Endothelial cell of umbilical vein (primary cell): ENCODE measurements at regions not wholly inside any gene's neighbourhood (a gene's known extent, or its start where the extent isn't known, plus 50 kb on each side); places are given as distances from the start of the nearest gene placed in this dataset.

Experiments used
- BruUV-seq: library from RNA; stranded (reverse); fragments of 400-500 nt; replicated peaks from 2 replicates; lab custom pipeline; 2021; lab: Mats Ljungman, UMichigan
- CTCF ChIA-PET: fragments of 300-600, 350-600 bp; sonication (Branson Sonifier 250); formaldehyde crosslinking; loops from one replicate; lab custom pipeline; 2021; ENCODE audit warnings: antibody characterized with exemption, inconsistent platforms; lab: Charles Lee
- POLR2A ChIA-PET: fragments of 300-600, 350-600 bp; sonication (Branson Sonifier 250); formaldehyde crosslinking; loops from one replicate; lab custom pipeline; 2021; ENCODE audit warnings: antibody characterized with exemption, inconsistent platforms; lab: Charles Lee
- DNase-seq: peaks from one replicate; pipeline ENCODE4 v3.0.0-alpha.2; 2011; ENCODE audit warnings: low read depth, low spot score
- FAIRE-seq: peaks from 2 replicates; lab custom pipeline; 2011; peaks lifted over from hg19 to GRCh38; lab: Jason Lieb, UNC
- H2AFZ ChIP-seq: 2 replicates; pipeline ENCODE4 v1.6.0; 2012; ENCODE audit warnings: low read depth, low read length, control low read depth, inconsistent platforms
- H3K27ac ChIP-seq: 2 replicates; pipeline ENCODE4 v1.5.1; 2011; ENCODE audit warnings: low read depth, mild to moderate bottlenecking, control low read depth, low read length, moderate library complexity; ENCODE audit not compliant: insufficient read depth
- H3K27me3 ChIP-seq, 2 experiments: 2 replicates each; pipeline versions ENCODE4 v1.6.0 to v1.6.1; 2011; ENCODE audit warnings: low read length in 2 of 2, mixed read lengths in 1 of 2; ENCODE audit not compliant: control insufficient read depth in 2 of 2, insufficient read depth in 2 of 2
- H3K36me3 ChIP-seq, 2 experiments: 2 replicates in 1 of 2; 3 replicates in 1 of 2; pipeline ENCODE4 v1.5.1; 2011; ENCODE audit warnings: low read length in 2 of 2, mild to moderate bottlenecking in 1 of 2, moderate library complexity in 1 of 2; ENCODE audit not compliant: control insufficient read depth in 2 of 2, insufficient read depth in 2 of 2; ENCODE audit errors: extremely low read depth in 1 of 2
- H3K4me1 ChIP-seq: 3 replicates; pipeline ENCODE4 v1.5.1; 2011; ENCODE audit warnings: mild to moderate bottlenecking, low read length; ENCODE audit not compliant: control insufficient read depth, insufficient read depth; ENCODE audit errors: extremely low read depth
- H3K4me2 ChIP-seq: 2 replicates; pipeline ENCODE4 v1.6.1; 2011; ENCODE audit warnings: low read length, control low read depth, mixed read lengths; ENCODE audit not compliant: insufficient read depth
- H3K4me3 ChIP-seq, 3 experiments: fragments of 200-600 bp in 1 of 3; sonication (generic), shearing (Covaris generic) in 1 of 3; replicated peaks in 1 of 3; 2 replicates each; pipeline ENCODE4 v1.5.1; 2011 to 2016; ENCODE audit warnings: control low read depth in 3 of 3, low read length in 3 of 3, mild to moderate bottlenecking in 2 of 3, inconsistent platforms in 1 of 3, low read depth in 1 of 3, moderate library complexity in 1 of 3; ENCODE audit not compliant: insufficient read depth in 1 of 3
- H3K79me2 ChIP-seq: 2 replicates; pipeline ENCODE4 v1.6.0; 2012; ENCODE audit warnings: low read length, inconsistent platforms; ENCODE audit not compliant: control insufficient read depth, insufficient read depth
- H3K9ac ChIP-seq: replicated peaks from 2 replicates; pipeline ENCODE3; 2011; ENCODE audit warnings: low read length, control low read depth; ENCODE audit not compliant: insufficient read depth; ENCODE audit errors: extremely low read depth
- H3K9me1 ChIP-seq: replicated peaks from 3 replicates; pipeline ENCODE4 v1.6.0; 2011; ENCODE audit warnings: mild to moderate bottlenecking, low read length; ENCODE audit not compliant: control insufficient read depth, insufficient read depth; ENCODE audit errors: extremely low read depth
- H3K9me3 ChIP-seq: replicated peaks from 2 replicates; pipeline ENCODE4 v1.5.1; 2012; ENCODE audit warnings: low read length, inconsistent platforms; ENCODE audit not compliant: control insufficient read depth, insufficient read depth
- H4K20me1 ChIP-seq: replicated peaks from 2 replicates; pipeline ENCODE3; 2011; ENCODE audit warnings: mild to moderate bottlenecking, low read length; ENCODE audit not compliant: control insufficient read depth, insufficient read depth; ENCODE audit errors: extremely low read depth
- CTCF ChIP-seq, 2 donors: IDR thresholded peaks; 1 replicate in 1 of 2; 2 replicates in 1 of 2; pipeline ENCODE4 v1.5.1; 2011; ENCODE audit warnings: low read length in 2 of 2, mild to moderate bottlenecking in 2 of 2, moderate library complexity in 2 of 2, control low read depth in 1 of 2, inconsistent platforms in 1 of 2, low read depth in 1 of 2; ENCODE audit not compliant: insufficient read depth in 1 of 2; ENCODE audit errors: extremely low read depth in 1 of 2
- EZH2 ChIP-seq: IDR thresholded peaks from 2 replicates; pipeline ENCODE4 v1.6.1; 2012; ENCODE audit warnings: borderline replicate concordance, low read depth, mild to moderate bottlenecking, moderate library complexity, low read length, inconsistent platforms; ENCODE audit not compliant: severe bottlenecking
- FOS ChIP-seq: IDR thresholded peaks from 2 replicates; pipeline ENCODE4 v1.6.1; 2011; ENCODE audit warnings: mild to moderate bottlenecking, low read length, moderate library complexity, borderline replicate concordance; ENCODE audit not compliant: insufficient read depth
- GATA2 ChIP-seq: IDR thresholded peaks from 2 replicates; pipeline ENCODE4 v1.7.0; 2011; ENCODE audit warnings: low read depth, mild to moderate bottlenecking, moderate library complexity, mixed read lengths, low read length; ENCODE audit not compliant: insufficient read length, insufficient read depth
- JUN ChIP-seq: IDR thresholded peaks from 2 replicates; pipeline ENCODE4 v1.6.1; 2011; ENCODE audit warnings: borderline replicate concordance, low read depth; ENCODE audit not compliant: insufficient read length, insufficient read depth
- MAX ChIP-seq: IDR thresholded peaks from 2 replicates; pipeline ENCODE4 v1.6.1; 2011; ENCODE audit not compliant: insufficient read depth, insufficient read length
- MYC ChIP-seq: IDR thresholded peaks from one replicate; pipeline ENCODE4 v1.6.1; 2011; ENCODE audit warnings: mild to moderate bottlenecking, low read depth, low read length
- POLR2A ChIP-seq: IDR thresholded peaks from 2 replicates; pipeline ENCODE4 v1.6.1; 2012; ENCODE audit warnings: low read depth, mild to moderate bottlenecking, control low read depth, low read length
- POLR2AphosphoS5 ChIP-seq: IDR thresholded peaks from 2 replicates; pipeline ENCODE4 v1.6.1; 2012; ENCODE audit warnings: low read depth, mild to moderate bottlenecking, control low read depth, low read length, moderate library complexity; ENCODE audit not compliant: insufficient read depth
- dilution Hi-C: fragments of 300-500 bp; cut with MboI; formaldehyde crosslinking; loops from one replicate; pipeline ENCODE4 v1.15.0; 2019; ENCODE audit warnings: low sequenced_read_pairs; ENCODE audit not compliant: extremely low pct_ligation_motif_present
- intact Hi-C: fragments of 100-400 bp; cut with micrococcal nuclease; formaldehyde crosslinking; loops from one replicate; pipeline ENCODE4 v1.10.0; 2022

- no peaks in the 10 kb centered on the region for H3K9me1 ChIP-seq
- no peak overlapping the region for H3K4me3 ChIP-seq
- H3K27me3 ChIP-seq: peaks cover 0 to 5% of the 10 kb centered on the region in 2 experiments
- ChIA-PET POLR2A (no interaction called here), CTCF (no interaction called here)
- peaks cover 2% of the 10 kb centered on the region for H3K9me3 ChIP-seq
- no peak for TF ChIP-seq POLR2AphosphoS5
- BruUV-seq: no TSS peak
- FAIRE-seq (no peak), DNase-seq (no peak)
- no peaks in the 10 kb centered on the region for H3K36me3 ChIP-seq
- no peaks in the 10 kb centered on the region for H4K20me1 ChIP-seq
- no peak overlapping the region for H3K27ac ChIP-seq
- no peak overlapping the region for H3K4me2 ChIP-seq
- intact Hi-C loops: no loop called here
- no peaks in the 10 kb centered on the region for H3K79me2 ChIP-seq
- dilution Hi-C loops: no loop called here
- no peaks in the 10 kb centered on the region for H3K4me1 ChIP-seq
- no peak overlapping the region for H2AFZ ChIP-seq
- no peak overlapping the region for H3K9ac ChIP-seq
Measured at GRCh38 chr13:109644069-109644750, 142.2 kb downstream of the IRS2 start.

- Histone ChIP-seq H3K9ac (no peak overlapping the region), H3K27me3 (peaks cover 0 to 2% of the 10 kb centered on the region in 2 experiments), H3K4me3 (no peak overlapping the region), H3K4me1 (no peaks in the 10 kb centered on the region), H3K36me3 (no peaks in the 10 kb centered on the region), H3K79me2 (no peaks in the 10 kb centered on the region), H2AFZ (no peak overlapping the region), H3K4me2 (no peak overlapping the region), H3K27ac (no peak overlapping the region), H3K9me3 (peaks cover 2% of the 10 kb centered on the region), H4K20me1 (no peaks in the 10 kb centered on the region), H3K9me1 (no peaks in the 10 kb centered on the region)
- no peak for TF ChIP-seq EZH2
- no peak for TF ChIP-seq GATA2
- no peak for TF ChIP-seq MAX
- TF ChIP-seq POLR2A: no peak
- TF ChIP-seq FOS: no peak
- TF ChIP-seq CTCF (IDR thresholded peaks at IDR 0.05; ENCODE audit: extremely low read depth in 1 of 2, insufficient read depth in 1 of 2, low read depth in 1 of 2, low read length in 2 of 2): no peak
- no peak for TF ChIP-seq MYC
- TF ChIP-seq POLR2AphosphoS5: no peak
- TF ChIP-seq JUN: no peak
- FAIRE-seq (no peak), DNase-seq (no peak)
- ChIA-PET CTCF (no interaction called here), POLR2A (no interaction called here)
- BruUV-seq: no TSS peak
- dilution Hi-C loops: no loop called here
- intact Hi-C loops: no loop called here
Measured at GRCh38 chr13:109642358-109642757, 144.0 kb downstream of the IRS2 start.
